SU-DHL-6 (cell line): ENCODE measurements at regions not wholly inside any gene's neighbourhood (a gene's known extent, or its start where the extent isn't known, plus 50 kb on each side); places are given as distances from the start of the nearest gene placed in this dataset.

ENCODE experiments used
- H2AFZ ChIP-seq: fragments of 200-600 bp; sonication (generic); 2 replicates; pipeline ENCODE4 v1.6.1; 2014; ENCODE audit warnings: low read depth, mild to moderate bottlenecking, moderate library complexity, mixed read lengths, antibody characterized with exemption, low read length; ENCODE audit not compliant: severe bottlenecking
- H3F3A ChIP-seq: fragments of 200-600 bp; shearing (Covaris generic); 2 replicates; pipeline ENCODE4 v1.6.0; 2016; ENCODE audit warnings: antibody characterized with exemption, mild to moderate bottlenecking; ENCODE audit not compliant: insufficient read depth
- H3K27ac ChIP-seq: fragments of 200-600 bp; sonication (generic); 2 replicates; pipeline ENCODE4 v1.5.1; 2016; ENCODE audit warnings: low read depth, mild to moderate bottlenecking, low read length, moderate library complexity, mixed read lengths
- H3K27me3 ChIP-seq: fragments of 200-600 bp; sonication (generic), shearing (Covaris generic); 2 replicates; pipeline ENCODE4 v1.6.0; 2014; ENCODE audit warnings: mild to moderate bottlenecking, low read length
- H3K36me3 ChIP-seq: fragments of 200-600 bp; sonication (generic); 2 replicates; pipeline ENCODE4 v1.6.1; 2014; ENCODE audit warnings: mild to moderate bottlenecking, low read length, mixed read lengths
- H3K4me2 ChIP-seq: fragments of 300-600, 200-600 bp; shearing (Covaris generic), sonication (generic); 2 replicates; pipeline ENCODE4 v1.6.0; 2014; ENCODE audit warnings: low read length, low read depth, mild to moderate bottlenecking; ENCODE audit not compliant: poor library complexity, severe bottlenecking
- H3K4me3 ChIP-seq: fragments of 200-600 bp; sonication (generic); 2 replicates; pipeline ENCODE4 v1.5.1; 2014; ENCODE audit warnings: antibody characterized with exemption, low read length, mild to moderate bottlenecking, mixed read lengths; ENCODE audit not compliant: insufficient read depth, poor library complexity, severe bottlenecking
- H3K79me2 ChIP-seq: fragments of 200-600 bp; sonication (generic); 2 replicates; pipeline ENCODE4 v1.6.1; 2014; ENCODE audit warnings: mild to moderate bottlenecking, low read length, moderate library complexity; ENCODE audit not compliant: insufficient read depth
- H3K9ac ChIP-seq: fragments of 200-600 bp; sonication (generic); 2 replicates; pipeline ENCODE4 v1.7.0; 2014; ENCODE audit warnings: mild to moderate bottlenecking, low read length
- H3K9me2 ChIP-seq: fragments of 200-600 bp; sonication (generic); replicated peaks from 2 replicates; pipeline ENCODE4 v1.6.1; 2014; ENCODE audit warnings: low read length; ENCODE audit not compliant: insufficient read depth
- H3K9me3 ChIP-seq: fragments of 200-600 bp; sonication (generic); 2 replicates; pipeline ENCODE4 v1.6.1; 2014; ENCODE audit warnings: low read length, mixed read lengths; ENCODE audit not compliant: insufficient read depth
- H4K20me1 ChIP-seq: fragments of 200-600 bp; sonication (generic); 2 replicates; pipeline ENCODE4 v1.6.1; 2014; ENCODE audit warnings: low read depth, mild to moderate bottlenecking, antibody characterized with exemption, low read length, moderate library complexity, mixed read lengths
- CTCF ChIP-seq: fragments of 200-600 bp; sonication (generic); IDR thresholded peaks from one replicate; pipeline ENCODE4 v1.5.1; 2017; ENCODE audit warnings: antibody characterized with exemption, mild to moderate bottlenecking, low read length, moderate library complexity; ENCODE audit not compliant: insufficient read depth, poor library complexity, severe bottlenecking
- EZH2phosphoT487 ChIP-seq: fragments of 200-600 bp; sonication (generic), shearing (Covaris generic); conservative IDR thresholded peaks from 2 replicates; pipeline ENCODE4 v1.6.1; 2018; ENCODE audit warnings: mild to moderate bottlenecking, antibody characterized with exemption, low read length, moderate library complexity, mixed read lengths

- no peaks in the 10 kb centered on the region for H3K36me3 ChIP-seq
- H3K9me3 ChIP-seq = no peaks in the 10 kb centered on the region
- no peak overlapping the region for H3K4me3 ChIP-seq
- H3K4me2 ChIP-seq = no peak overlapping the region
- H3K27me3 ChIP-seq = no peaks in the 10 kb centered on the region
- H2AFZ ChIP-seq = no peak overlapping the region
- no peak overlapping the region for H3K9ac ChIP-seq
- H3K79me2 ChIP-seq = no peaks in the 10 kb centered on the region
- TF ChIP-seq CTCF (no peak), EZH2phosphoT487 (no peak)
- H3K9me2 ChIP-seq = no peaks in the 10 kb centered on the region
- no peaks in the 10 kb centered on the region for H3F3A ChIP-seq
- no peak overlapping the region for H3K27ac ChIP-seq
- no peaks in the 10 kb centered on the region for H4K20me1 ChIP-seq
Observed at GRCh38 chr11:80861193-80861592, 1420.4 kb upstream of the TENM4 start.

- H3K4me2 ChIP-seq = no peak overlapping the region
- no peak overlapping the region for H3K4me3 ChIP-seq
- H3K9me3 ChIP-seq = no peaks in the 10 kb centered on the region
- H3K36me3 ChIP-seq = no peaks in the 10 kb centered on the region
- TF ChIP-seq CTCF (no peak), EZH2phosphoT487 (no peak)
- H3K27ac ChIP-seq = no peak overlapping the region
- H2AFZ ChIP-seq = no peak overlapping the region
- no peaks in the 10 kb centered on the region for H4K20me1 ChIP-seq
- no peak overlapping the region for H3K9ac ChIP-seq
- no peaks in the 10 kb centered on the region for H3K9me2 ChIP-seq
- H3F3A ChIP-seq = no peaks in the 10 kb centered on the region
- H3K79me2 ChIP-seq = no peaks in the 10 kb centered on the region
- no peaks in the 10 kb centered on the region for H3K27me3 ChIP-seq
Observed at GRCh38 chr11:80860632-80861031, 1419.8 kb upstream of the TENM4 start.

GRCh38 chr11:80856066-80856465 is 1415.2 kb upstream of the TENM4 start:
- Histone ChIP-seq H3K4me3 (no peak overlapping the region), H4K20me1 (no peaks in the 10 kb centered on the region), H3K27me3 (no peaks in the 10 kb centered on the region), H2AFZ (no peak overlapping the region), H3K9ac (no peak overlapping the region), H3K9me3 (no peaks in the 10 kb centered on the region), H3K27ac (no peak overlapping the region), H3K9me2 (no peaks in the 10 kb centered on the region), H3K36me3 (no peaks in the 10 kb centered on the region), H3K79me2 (no peaks in the 10 kb centered on the region), H3K4me2 (no peak overlapping the region), H3F3A (no peaks in the 10 kb centered on the region)
- TF ChIP-seq CTCF (no peak), EZH2phosphoT487 (no peak)
